ENCODE measurements at regions not wholly inside any gene's neighbourhood (a gene's known extent, or its start where the extent isn't known, plus 50 kb on each side); places are given as distances from the start of the nearest gene placed in this dataset.

- TF ChIP-seq CTCF (IDR thresholded peaks at IDR 0.05), result no peak
- TF ChIP-seq POLR2AphosphoS5 (IDR thresholded peaks at IDR 0.05), result no peak
- no peak for TF ChIP-seq POLR2A (IDR thresholded peaks at IDR 0.05)
- no peak for TF ChIP-seq EP300 (IDR thresholded peaks at IDR 0.05)
Measured at GRCh38 chr1:121517586-121518230, 332.9 kb downstream of the SRGAP2C start.

All from upper lobe of left lung (tissue), 4 donors.